H54 (cell line): ENCODE measurements at regions not wholly inside any gene's neighbourhood (a gene's known extent, or its start where the extent isn't known, plus 50 kb on each side); places are given as distances from the start of the nearest gene placed in this dataset.
"Not testable (repeated sequence)": the region's sequence is repeated elsewhere in the genome, so short reads cannot be mapped to it uniquely, and the experiment has no call there.

Source experiments
- DNase-seq: peaks from one replicate; pipeline ENCODE4 v3.0.0; 2011; ENCODE audit warnings: low spot score, mixed read lengths; ENCODE audit not compliant: insufficient read length
- FAIRE-seq: peaks from 3 replicates; lab custom pipeline; 2011; peaks lifted over from hg19 to GRCh38; lab: Jason Lieb, UNC
- POLR2A ChIP-seq: IDR thresholded peaks from 2 replicates; pipeline ENCODE4 v1.6.1; 2011; ENCODE audit warnings: low read depth, mild to moderate bottlenecking, low read length

DNA sequence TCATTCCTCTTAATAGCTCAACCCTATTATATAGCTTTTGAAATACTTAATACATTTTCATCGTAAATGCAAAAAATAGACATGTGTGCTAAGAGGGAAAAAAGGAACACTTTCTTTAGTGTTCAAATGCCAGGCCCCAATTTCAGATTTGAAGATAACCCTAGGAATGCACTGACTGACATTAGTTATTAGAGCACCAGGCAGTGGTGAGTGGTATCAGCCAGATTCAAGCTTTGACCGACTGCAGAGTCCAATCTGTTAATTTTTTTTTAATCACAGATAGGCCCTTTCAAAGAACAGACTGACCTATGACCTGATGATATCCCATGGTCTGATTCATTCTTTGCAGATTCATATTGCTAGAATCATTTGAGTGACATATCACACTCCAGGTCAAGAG is 874.2 kb upstream of the CHORDC1 start:
- DNase-seq (no peak), FAIRE-seq (no peak)
- no peak for TF ChIP-seq POLR2A

DNA sequence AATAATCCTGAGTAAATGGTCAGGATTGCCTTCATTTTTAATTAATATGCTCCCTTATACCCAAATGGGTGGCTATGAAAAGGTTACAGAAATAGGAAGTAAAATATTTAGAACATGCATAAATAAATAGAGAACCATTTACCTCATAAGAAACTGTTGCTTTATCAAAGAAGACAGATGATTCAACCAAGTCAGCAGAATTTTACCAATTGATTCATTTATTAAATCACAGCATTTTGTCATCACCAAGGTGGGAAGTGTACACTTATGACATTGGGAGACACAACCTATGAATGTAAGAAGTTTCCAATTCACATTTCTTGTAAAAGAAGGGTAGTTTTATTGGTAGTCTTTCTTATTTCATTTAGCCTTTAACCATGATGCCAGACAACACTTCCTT is 870.3 kb upstream of the CHORDC1 start:
- TF ChIP-seq POLR2A, result no peak
- FAIRE-seq (no peak), DNase-seq (no peak)

DNA sequence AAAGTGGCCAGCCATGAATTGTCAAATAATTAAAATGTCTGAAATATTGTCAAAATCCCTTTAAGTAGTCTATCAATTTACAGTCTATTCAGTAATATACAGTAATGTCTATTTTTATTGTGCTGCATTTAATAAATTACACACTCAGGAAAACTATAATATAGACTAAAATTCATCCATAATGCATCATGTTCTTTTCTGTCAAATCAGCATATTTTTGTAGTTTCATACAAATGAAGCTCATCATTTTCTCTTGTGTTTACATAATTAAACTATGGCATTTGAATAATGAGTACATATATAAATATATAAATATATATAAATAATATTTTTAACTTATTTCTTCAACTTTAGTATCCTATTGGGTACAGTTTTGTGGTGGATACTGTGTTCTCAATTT is 868.7 kb upstream of the CHORDC1 start:
- no peak for DNase-seq
- FAIRE-seq, result no peak
- TF ChIP-seq POLR2A, result no peak

DNA sequence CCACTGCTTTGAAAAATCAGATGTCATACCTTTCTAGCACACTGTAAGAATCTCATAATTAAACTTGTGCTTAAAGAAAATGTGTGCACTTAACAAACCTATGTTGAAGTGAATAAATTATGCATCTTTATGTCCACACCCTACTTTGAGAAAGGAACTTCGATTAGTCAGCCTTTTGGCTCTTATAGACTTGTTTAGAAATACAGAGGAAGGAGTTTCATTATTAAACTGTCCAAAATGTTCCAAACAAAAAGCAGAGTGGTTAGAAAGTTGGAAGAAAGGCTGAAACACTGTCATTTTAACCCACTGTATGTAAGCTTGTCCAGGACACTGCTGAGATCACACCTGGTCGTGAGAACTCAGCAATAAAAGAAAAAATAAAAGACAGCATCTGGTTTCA is 863.2 kb upstream of the CHORDC1 start:
- no peak for FAIRE-seq
- DNase-seq, result no peak
- TF ChIP-seq POLR2A, result no peak

DNA sequence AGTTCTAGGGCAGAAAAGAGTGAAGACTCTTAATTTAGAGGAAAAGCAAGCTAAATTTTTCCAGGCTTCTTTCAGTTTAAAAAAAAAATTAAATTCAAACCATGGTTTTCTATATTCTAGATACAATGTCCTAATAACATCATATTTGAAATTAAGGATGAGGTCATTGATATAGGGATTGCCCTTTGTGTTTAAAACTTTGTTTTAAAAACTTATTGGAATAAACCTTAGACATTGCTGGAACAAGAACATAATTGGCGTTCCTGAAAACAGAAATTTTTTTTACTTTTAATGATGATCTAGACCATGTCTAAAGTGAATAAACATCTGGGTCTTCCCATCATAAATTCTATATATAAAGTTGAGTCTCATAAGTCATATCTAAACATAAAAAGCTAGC is 859.4 kb upstream of the CHORDC1 start:
- no peak for FAIRE-seq
- no peak for TF ChIP-seq POLR2A
- no peak for DNase-seq

DNA sequence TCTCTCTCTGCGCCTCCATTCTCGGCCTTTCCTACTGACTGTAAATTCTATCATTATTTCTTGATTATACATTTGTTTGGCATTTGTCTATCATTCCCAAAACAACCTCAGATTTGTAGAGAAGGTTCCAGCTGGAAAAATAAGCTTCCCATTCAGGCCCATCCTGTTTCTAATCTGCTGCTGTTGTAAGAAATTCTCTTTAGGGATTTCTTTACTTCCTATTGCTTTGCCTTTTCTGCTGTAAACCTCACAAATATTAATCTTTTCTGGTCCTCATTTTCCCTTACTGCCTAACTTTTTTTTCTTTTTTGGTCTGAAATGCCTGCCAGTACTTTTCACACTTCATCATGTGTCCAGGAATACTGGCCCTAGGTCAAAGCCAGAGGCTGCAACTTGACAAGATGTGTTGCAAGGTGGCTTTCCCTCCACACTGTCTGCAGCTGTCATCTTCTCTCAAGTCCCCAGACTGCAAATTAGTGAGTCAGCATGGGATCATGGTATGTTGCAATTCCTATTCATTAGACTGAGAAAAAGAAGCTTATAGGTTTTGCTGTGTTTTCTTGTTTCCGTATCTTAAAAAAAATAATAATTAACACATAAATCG is 858.7 kb upstream of the CHORDC1 start:
- no peak for FAIRE-seq

DNA sequence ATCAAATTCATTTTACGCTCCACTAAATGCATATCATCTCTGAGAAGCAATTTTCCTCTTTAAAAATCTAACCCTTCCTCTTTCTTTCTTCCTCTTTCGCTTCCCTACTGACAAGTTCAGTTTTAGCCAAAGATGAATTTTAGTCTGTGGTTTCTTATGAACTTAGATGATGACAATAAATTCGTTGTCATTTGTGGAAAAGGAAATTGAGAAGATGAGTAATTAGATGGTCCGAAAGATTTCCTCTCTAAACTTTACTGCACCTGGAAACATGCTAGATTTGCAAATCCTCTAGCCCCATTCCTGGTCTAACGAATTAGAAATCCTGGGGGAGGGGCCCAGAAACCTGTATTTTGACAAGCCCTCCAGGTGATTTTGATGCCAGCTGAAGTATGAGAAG is 855.4 kb upstream of the CHORDC1 start:
- DNase-seq (no peak), FAIRE-seq (no peak)
- TF ChIP-seq POLR2A, result no peak

More for the DNA sequence above, 858.7 kb upstream of the CHORDC1 start:
- TF ChIP-seq POLR2A, result no peak
- no peak for DNase-seq

DNA sequence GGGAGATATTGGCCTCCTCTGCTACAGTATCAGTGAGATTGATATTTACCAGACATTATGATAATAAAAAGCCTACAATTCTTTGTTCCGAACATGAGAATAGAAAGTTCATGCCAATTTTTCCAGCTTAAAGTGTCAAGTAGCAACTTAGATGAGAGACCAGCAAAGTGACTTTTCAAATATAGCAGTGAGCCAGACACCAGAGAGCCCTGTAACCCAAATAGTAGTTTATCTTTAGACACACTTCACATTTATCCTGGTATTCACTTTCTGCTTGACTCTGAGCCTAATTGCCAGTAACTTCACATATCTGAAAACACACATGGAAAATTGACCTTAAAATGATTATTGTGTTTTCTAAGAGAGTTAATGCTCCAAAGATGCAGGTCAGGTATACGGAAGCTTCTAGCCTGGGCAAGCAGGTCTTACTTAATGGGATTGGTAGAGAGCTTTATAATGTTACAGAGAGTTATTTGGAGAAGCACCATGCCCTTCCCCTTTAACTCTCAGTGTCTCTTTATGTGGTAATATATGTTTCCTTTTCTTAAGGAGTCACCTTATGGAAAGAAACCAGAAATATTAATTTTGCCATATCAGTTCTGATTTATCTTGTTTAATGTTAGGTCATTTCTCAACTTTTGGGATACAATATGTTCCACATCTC is 852.3 kb upstream of the CHORDC1 start:
- FAIRE-seq (no peak), DNase-seq (no peak)
- no peak for TF ChIP-seq POLR2A

DNA sequence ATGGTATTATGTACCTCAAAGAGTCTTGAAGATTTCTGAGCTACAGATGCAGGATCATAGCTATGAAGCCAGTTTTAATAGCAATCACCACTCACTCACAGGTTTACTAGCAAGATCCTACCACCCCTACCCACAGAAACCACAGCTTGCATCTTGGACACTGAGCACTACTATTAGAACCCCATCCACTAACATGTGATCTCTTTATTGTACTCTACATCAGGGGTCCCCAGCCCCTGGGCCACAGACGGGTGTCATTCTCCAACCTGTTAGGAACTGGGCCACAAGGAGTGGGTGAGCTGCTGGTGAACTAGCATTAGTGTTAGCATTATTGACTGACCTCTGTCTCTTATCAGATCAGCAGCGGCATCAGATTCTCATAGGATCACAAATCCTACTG is 844.8 kb upstream of the CHORDC1 start:
- DNase-seq, result no peak
- FAIRE-seq, result no peak
- TF ChIP-seq POLR2A, result no peak

DNA sequence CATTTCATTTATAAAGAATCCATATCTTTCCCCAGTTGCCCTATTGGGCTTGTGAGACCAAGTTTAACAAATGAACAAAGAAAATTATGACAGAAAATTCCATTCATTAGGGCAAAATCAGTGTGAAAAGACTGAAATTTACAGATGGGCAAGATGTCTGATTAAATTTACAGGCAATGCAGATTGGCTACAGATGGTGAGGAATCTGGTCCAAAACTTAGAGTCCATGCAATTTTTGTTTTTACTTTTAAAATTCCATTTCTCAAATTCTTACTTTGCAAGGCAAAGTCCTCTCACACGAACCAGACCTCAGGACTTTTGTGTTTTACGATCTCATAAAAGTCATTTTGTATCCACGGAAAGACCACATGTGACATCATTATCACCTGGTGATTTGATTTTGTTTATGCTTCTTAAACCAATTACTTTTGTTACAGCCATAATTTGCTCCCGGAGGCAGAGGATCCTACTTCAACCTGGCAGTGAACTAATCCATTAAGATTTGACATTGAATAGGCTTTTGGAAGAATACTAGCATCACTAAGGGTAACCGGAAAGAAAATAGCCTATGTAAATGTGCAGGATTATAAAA is 843.7 kb upstream of the CHORDC1 start:
- no peak for FAIRE-seq
- DNase-seq, result no peak
- no peak for TF ChIP-seq POLR2A

DNA sequence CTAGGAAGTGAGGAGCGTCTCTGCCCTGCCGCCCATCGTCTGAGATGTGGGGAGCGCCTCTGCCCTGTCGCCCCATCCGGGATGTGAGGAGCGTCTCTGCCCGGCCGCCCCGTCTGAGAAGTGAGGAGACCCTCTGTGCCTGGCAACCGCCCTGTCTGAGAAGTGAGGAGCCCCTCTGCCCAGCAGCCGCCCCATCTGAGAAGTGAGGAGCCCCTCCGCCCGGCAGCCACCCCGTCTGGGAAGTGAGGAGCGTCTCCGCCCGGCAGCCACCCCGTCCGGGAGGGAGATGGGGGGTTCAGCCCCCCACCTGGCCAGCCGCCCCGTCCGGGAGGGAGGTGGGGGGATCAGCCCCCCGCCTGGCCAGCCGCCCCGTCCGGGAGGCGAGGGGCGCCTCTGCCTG is 840.5 kb upstream of the CHORDC1 start:
- not testable (repeated sequence) for FAIRE-seq

DNA sequence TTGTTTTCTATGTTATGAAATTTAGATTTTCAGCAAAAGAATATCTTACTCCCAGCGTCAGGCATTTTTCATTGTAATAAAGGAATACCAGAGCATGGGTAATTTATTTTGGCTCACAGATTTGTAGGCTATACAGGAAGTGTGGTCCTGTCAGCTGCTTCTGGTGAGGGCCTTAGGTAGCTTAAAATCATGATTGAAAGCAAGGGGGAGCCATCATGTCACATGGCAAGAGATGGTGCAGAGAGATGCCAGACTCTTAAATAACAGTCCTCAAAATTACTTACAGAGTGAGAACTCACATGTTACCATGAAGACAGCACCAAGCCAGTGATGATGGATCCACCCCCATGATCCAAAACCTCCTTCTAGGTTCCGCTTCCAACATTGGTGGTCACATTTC is 825.0 kb upstream of the CHORDC1 start:
- no peak for DNase-seq
- FAIRE-seq, result no peak
- TF ChIP-seq POLR2A, result no peak

More for the DNA sequence above, 840.5 kb upstream of the CHORDC1 start:
- DNase-seq, result not testable (repeated sequence)

DNA sequence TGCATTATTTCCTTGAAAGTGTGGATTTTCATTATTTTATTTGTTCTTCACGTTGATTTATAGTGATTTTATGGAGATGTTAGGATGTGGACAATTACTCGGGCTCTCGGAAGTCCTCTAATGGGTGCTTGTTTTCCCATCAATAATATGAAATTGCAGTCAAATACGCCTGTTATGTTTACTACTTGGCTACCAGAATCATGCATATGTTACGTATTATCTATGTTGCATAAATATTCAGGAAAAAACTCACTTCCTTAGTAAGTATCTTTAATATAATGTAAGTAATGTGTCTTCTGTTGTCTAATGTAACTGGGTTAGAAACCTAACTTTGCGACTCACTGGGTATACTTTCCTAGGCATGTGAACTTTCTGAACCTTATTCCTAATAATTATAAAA is 823.4 kb upstream of the CHORDC1 start:
- FAIRE-seq (no peak), DNase-seq (no peak)
- no peak for TF ChIP-seq POLR2A

DNA sequence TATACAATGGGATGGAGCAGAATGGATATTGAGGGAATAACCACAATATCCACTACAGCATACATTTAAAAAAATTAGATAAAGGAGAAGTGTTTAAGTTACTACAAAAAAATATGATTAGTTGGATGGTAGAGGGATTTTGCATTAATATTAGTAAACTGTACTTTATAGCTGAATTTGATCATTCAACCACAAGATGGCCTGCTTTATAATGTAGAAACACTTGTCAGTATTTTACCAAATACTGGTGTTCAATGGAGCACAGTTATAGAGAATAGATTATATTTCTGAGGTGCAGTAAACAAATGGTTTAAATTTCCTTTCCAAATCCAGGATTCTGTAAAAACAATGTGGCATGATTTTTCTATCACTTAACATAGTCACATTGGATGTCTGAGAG is 818.8 kb upstream of the CHORDC1 start:
- no peak for FAIRE-seq
- DNase-seq, result no peak
- TF ChIP-seq POLR2A, result no peak

DNA sequence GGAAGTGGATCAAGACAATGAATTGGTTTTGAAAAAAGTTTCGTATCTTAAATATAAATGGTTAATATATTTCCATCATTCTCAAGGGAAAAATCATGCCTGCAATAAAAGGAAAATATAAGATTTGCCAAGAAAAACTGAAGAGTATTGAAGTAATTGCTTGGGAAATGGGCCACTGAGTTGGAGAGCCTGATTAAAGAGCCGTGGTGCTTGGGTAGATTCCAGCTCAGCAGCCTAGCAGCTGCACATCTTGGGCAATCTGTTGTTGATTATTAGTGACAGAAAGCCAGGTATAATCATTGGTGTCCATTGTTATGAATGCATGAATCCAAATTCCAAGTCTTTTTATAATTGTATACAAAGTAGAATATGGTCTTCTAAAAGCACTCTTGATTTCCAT is 800.9 kb upstream of the CHORDC1 start:
- no peak for TF ChIP-seq POLR2A

More for the DNA sequence above, 800.9 kb upstream of the CHORDC1 start:
- FAIRE-seq (no peak), DNase-seq (no peak)
